GM21367 (cell line): ENCODE measurements at regions not wholly inside any gene's neighbourhood (a gene's known extent, or its start where the extent isn't known, plus 50 kb on each side); places are given as distances from the start of the nearest gene placed in this dataset.

ENCODE experiments used
- ATAC-seq: cut with Tn5 transposase; IDR thresholded peaks from one replicate; pipeline ENCODE4 v1.9.1; 2021; ENCODE audit not compliant: unreplicated experiment

DNA sequence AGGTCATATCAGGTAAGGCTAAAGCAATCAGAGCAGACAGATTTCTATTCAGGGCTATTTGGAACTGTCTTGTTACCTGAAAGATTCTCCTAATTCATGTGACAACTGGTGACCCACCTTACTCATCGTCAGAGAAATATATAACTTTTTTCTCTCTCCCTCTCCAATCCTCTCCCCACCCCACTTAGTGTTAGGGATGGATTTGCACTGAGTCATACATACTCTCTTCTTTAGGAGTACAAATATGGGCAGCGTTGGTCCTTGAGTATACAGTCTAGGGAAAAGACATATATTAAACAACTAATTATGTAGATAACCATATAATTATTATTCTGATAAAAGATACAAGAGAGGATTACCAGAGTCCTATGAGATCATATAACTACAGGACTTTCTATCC, 246.3 kb downstream of the HHIPL2 start:
- ATAC-seq = no peak

DNA sequence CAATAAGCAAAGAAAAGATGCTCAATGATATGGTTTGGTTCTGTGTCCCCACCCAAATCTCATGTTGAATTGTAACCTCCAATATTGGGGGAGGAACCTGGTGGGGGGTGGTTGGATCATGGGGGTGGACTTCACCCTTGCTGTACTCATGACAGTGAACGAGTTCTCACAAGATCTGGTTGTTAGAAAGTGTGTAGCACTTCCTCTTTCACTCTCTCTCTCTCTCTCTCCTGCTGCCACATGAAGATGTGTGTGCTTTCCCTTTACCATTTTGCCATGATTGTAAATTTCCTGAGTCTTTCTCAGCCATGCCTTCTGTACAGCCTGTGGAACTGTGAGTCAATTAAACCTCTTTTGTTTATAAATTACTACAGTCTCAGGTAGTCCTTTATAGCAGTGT, 248.4 kb downstream of the HHIPL2 start:
- no peak for ATAC-seq

DNA sequence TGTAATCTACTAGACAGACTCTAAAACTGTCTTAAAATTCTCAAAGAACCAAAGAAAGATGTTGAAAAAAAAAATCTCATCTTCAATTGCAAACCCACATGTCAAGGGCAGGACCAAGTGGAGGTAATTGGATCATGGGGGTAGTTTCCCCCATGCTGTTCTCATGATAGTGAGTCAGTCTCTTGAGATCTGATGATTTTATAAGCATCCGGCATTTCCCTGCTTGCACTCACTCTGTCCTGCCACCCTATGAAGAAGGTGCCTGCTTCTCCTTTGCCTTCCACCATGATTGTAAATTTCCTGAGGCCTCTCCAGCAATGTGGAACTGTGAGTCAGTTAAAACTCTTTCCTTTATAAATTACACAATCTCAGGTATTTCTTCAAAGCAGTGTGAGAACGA, 257.0 kb downstream of the HHIPL2 start:
- ATAC-seq = no peak

DNA sequence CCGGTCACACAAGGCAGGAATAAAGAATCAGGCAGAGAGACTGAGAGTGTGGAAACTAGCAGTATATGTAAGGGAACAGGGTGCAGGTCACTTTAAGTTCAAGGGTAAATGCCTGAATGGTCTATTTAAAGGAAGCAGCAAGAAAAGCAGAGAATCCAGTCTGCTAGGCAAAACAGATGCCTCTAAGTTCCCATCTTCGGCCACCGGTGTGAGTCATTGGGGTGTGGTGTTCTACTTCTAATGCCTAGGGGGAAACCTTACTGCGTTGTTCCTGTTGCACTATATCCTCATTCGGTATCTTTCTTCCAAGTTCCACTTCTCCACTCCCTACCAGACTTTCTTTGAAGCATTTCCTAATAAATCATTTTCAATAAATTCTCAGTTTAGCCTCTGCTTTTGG, 259.9 kb downstream of the HHIPL2 start:
- no peak for ATAC-seq

DNA sequence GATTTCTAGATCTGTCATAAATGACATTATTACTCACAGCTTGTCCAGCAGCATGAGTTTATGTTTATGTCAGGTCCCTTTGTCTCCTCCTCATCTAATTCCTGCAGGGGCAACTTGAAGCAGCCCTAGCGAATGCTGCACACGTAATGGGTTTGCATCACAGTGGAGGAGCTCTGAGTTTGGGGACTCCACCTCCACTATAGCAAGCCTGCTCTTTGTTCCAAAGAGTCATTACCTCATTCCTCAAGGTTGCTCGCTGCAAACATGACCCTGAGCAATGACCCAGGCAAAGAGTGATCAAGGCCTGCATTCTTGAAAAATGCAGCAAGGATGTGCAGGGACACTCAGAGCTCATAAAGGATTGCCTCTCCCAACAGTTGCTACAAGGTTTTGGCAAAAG, 261.9 kb downstream of the HHIPL2 start:
- ATAC-seq = no peak

GRCh38 chr1:222285526-222285925, 262.4 kb downstream of the HHIPL2 start:
- no peak for ATAC-seq

DNA sequence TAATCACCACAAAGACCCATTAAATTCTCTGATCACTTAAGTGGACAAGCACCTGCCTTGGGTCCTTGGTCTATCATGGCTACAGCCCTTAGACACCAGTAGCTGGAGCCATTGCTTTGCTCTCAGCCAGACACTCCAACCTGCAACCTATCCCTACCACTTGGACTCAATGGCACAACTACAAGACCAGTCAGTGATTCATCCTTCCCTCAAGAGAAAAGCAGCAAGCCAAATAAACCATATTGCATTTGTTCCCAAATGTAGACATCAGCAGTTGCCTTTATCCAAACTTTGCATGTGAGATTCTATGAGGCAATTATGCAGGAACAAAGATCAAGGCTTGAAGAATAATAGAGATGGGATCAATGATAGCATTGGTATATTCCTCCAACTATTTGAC, 263.4 kb downstream of the HHIPL2 start:
- ATAC-seq = no peak

- no peak for ATAC-seq
Measured at GRCh38 chr1:222283147-222283768, 264.6 kb downstream of the HHIPL2 start.

DNA sequence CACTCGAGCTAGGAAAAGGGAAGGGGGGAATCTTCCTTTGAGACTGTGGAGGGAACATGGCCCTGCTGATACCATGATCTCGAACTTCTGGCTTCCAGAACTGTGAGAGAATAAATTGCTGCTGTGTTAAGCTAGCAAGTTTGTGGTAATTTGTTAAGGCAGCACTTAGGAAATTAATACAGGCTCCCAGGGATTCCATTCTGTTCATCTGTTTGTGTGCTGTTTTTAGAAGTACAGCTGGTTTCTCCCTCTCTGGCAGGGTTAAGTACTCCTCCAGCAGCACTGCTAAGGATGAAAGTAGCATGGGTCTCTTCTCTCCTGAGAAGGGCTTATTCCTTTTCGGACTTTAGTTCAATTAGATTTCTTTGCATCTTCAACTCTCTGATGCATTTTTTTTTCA, 268.3 kb downstream of the HHIPL2 start:
- no peak for ATAC-seq

GRCh38 chr1:222278501-222278900, 269.4 kb downstream of the HHIPL2 start:
- no peak for ATAC-seq

GRCh38 chr1:222275729-222276465, 272.0 kb downstream of the HHIPL2 start:
- no peak for ATAC-seq

GRCh38 chr1:222275001-222275728, 272.7 kb downstream of the HHIPL2 start:
- ATAC-seq = no peak

- ATAC-seq = no peak
Measured at GRCh38 chr1:222266223-222267196, 281.4 kb downstream of the HHIPL2 start.

DNA sequence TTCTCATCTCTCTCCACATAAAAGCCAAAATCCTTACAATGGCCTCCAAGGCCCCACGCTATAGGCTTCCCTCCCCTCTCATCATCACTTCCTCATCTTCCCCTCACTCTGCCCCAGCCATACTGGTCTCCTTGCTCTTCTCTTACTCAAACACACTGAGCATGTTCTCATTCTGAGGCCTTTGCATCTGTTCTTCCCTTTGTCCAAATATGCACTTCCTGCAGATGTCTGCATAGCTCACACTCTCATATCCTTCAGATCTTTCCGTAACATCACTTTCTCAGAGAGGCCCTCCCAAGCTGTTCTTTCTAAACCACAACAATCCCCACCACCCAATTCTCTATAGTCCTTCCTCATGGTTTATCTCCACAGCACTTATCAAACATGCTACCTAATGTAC, 284.1 kb downstream of the HHIPL2 start:
- ATAC-seq = no peak

GRCh38 chr1:222257027-222257426, 290.9 kb downstream of the HHIPL2 start:
- no peak for ATAC-seq

- ATAC-seq = no peak
Measured at GRCh38 chr1:222256058-222256457, 291.8 kb downstream of the HHIPL2 start.

DNA sequence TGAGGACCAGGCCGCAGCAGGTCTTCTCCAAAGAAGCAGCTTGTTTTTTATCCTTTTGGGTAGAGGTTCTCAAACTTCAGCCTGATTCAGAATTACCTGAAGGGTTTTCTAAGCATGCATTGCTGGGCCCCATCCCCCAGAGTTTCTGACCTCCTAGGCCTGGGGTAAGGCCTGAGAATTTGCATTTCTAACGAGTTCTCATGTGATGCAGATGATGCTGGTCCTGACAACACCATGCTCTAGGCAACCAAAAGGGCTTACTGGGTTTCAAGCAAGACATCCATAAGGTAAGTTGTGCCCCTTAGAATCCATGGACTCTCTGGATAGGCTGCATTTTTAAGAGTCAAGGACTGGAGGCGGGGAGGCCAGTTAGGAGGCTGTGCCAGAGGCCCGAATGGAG, 295.1 kb downstream of the HHIPL2 start:
- no peak for ATAC-seq

- ATAC-seq = no peak
Measured at GRCh38 chr1:222251847-222252246, 296.1 kb downstream of the HHIPL2 start.

DNA sequence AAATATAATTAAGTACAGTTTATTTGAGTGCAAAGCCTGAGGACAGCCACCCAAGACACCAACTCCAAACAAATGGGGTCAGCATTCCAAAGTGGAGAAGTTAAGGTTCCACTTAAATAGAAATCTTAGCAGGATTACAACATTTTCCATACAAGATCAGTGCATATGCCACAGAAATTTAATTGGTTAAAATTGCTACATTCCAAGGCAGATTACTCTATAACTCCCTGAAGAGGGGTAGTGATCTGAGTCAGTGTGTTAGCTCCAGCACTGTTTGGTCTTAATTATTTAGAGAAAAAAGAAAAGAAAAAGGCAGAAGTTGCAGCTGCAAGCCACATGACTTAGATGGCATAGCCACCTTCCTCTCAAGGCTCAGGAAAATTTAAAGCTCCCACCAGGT, 297.5 kb downstream of the HHIPL2 start:
- ATAC-seq = no peak

DNA sequence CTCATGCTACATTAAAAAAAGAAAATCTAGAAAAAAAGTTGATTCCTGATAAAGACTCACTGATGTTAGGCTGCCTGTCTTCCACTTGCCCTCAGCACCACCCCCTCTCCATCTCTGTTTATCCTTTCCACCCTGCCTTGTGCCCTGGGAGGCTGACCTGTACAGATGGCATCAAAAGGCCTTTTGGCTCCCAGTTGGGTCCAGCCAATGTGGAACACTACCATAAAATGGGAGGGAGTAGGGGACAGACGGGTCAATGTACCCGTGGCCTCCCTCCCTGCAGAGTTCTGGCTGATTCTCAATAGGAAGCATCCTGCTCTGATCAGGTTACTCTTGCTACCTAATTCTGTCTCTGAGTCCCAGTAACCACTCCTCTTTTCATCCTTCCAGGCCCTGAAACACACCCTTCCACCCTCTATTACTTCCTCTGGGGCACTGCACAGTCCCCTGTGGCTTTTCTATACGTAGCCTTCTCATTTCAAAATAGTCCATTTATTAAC, 300.0 kb downstream of the HHIPL2 start:
- ATAC-seq = no peak

DNA sequence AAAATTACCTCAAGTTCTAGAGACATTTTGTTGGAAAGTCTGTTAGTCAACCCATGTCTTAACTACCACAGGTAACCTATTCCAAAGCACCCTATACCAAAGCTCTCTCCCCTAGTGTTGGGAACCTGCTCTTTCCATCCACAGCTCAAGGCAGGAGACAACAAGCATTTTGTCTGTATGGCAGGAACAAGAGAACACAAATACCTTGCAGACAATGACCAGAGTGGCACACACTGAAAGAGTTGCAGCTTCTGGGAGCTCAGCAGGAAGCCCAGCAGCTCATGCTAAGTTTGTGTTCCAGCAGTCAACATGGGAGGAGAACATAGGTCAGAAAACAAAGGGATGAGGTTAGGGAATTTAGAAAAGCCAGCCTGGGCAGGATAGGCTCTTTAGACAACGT, 300.8 kb downstream of the HHIPL2 start:
- ATAC-seq = no peak
